SK-N-SH treated with all-trans-retinoic acid at 6 μM for 48 hours (cell line): ENCODE measurements at regions not wholly inside any gene's neighbourhood (a gene's known extent, or its start where the extent isn't known, plus 50 kb on each side); places are given as distances from the start of the nearest gene placed in this dataset.

Source experiments
- BACH2 ChIP-seq: fragments of 250-450 bp; sonication (Bioruptor Pico); IDR thresholded peaks from 2 replicates; pipeline ENCODE4 v1.9.0; 2021; ENCODE audit warnings: mild to moderate bottlenecking, borderline replicate concordance
- ESRRG ChIP-seq: fragments of 250-450 bp; sonication (Bioruptor Pico); IDR thresholded peaks from 2 replicates; pipeline ENCODE4 v1.6.1; 2021; ENCODE audit warnings: mild to moderate bottlenecking
- POU6F1 ChIP-seq: fragments of 250-450 bp; sonication (Bioruptor Pico); IDR thresholded peaks from 2 replicates; pipeline ENCODE4 v1.8.0; 2021; ENCODE audit warnings: low read depth, mild to moderate bottlenecking, moderate library complexity, borderline replicate concordance
- RARB ChIP-seq: fragments of 250-450 bp; sonication (Bioruptor Pico); IDR thresholded peaks from 2 replicates; pipeline ENCODE4 v1.8.0; 2021; ENCODE audit warnings: mild to moderate bottlenecking, moderate library complexity
- TOX ChIP-seq: fragments of 250-450 bp; sonication (Bioruptor Pico); IDR thresholded peaks from 2 replicates; pipeline ENCODE4 v1.8.0; 2021; ENCODE audit warnings: mild to moderate bottlenecking, moderate library complexity, borderline replicate concordance
- ZFP3 ChIP-seq: fragments of 250-450 bp; sonication (Bioruptor Pico); IDR thresholded peaks from 2 replicates; pipeline ENCODE4 v1.5.0; 2020; ENCODE audit warnings: mild to moderate bottlenecking, moderate library complexity
- ZFP30 ChIP-seq: fragments of 450-650 bp; formaldehyde crosslinking; IDR thresholded peaks from 2 replicates; pipeline ENCODE4 v1.5.0; 2022; ENCODE audit warnings: mild to moderate bottlenecking, moderate library complexity
- ZNF70 ChIP-seq: fragments of 450-650 bp; formaldehyde crosslinking; IDR thresholded peaks from 2 replicates; pipeline ENCODE4 v1.5.0; 2020; ENCODE audit warnings: mild to moderate bottlenecking, moderate library complexity
- TF ChIP-seq, protein P1 (sequence below): fragments of 250-450 bp; sonication (Bioruptor Pico); IDR thresholded peaks from 2 replicates; pipeline ENCODE4 v1.5.1; 2021; ENCODE audit warnings: mild to moderate bottlenecking, moderate library complexity
- TF ChIP-seq, protein P2 (sequence below): fragments of 250-450 bp; sonication (Bioruptor Pico); IDR thresholded peaks from 2 replicates; pipeline ENCODE4 v1.8.0; 2020; ENCODE audit warnings: mild to moderate bottlenecking, moderate library complexity, borderline replicate concordance
- TF ChIP-seq, protein P3 (sequence below): fragments of 250-450 bp; sonication (Bioruptor Pico); IDR thresholded peaks from 2 replicates; pipeline ENCODE4 v1.5.1; 2020; ENCODE audit warnings: low read depth, mild to moderate bottlenecking, moderate library complexity

GRCh38 chr1:63723602-63724001 lies 50.2 kb upstream of the ROR1 start:
- TF ChIP-seq ZFP3 (no peak), TOX (CRISPR knock-in tag) (no peak), POU6F1 (CRISPR knock-in tag) (no peak), BACH2 (CRISPR knock-in tag) (no peak), ZFP30 (CRISPR knock-in tag) (no peak), ESRRG (CRISPR knock-in tag) (no peak), ZNF70 (CRISPR knock-in tag) (no peak), RARB (no peak)
- TF ChIP-seq, protein P1, sequence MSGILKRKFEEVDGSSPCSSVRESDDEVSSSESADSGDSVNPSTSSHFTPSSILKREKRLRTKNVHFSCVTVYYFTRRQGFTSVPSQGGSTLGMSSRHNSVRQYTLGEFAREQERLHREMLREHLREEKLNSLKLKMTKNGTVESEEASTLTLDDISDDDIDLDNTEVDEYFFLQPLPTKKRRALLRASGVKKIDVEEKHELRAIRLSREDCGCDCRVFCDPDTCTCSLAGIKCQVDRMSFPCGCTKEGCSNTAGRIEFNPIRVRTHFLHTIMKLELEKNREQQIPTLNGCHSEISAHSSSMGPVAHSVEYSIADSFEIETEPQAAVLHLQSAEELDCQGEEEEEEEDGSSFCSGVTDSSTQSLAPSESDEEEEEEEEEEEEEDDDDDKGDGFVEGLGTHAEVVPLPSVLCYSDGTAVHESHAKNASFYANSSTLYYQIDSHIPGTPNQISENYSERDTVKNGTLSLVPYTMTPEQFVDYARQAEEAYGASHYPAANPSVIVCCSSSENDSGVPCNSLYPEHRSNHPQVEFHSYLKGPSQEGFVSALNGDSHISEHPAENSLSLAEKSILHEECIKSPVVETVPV (CRISPR knock-in tag), result no peak
- TF ChIP-seq, protein P2, sequence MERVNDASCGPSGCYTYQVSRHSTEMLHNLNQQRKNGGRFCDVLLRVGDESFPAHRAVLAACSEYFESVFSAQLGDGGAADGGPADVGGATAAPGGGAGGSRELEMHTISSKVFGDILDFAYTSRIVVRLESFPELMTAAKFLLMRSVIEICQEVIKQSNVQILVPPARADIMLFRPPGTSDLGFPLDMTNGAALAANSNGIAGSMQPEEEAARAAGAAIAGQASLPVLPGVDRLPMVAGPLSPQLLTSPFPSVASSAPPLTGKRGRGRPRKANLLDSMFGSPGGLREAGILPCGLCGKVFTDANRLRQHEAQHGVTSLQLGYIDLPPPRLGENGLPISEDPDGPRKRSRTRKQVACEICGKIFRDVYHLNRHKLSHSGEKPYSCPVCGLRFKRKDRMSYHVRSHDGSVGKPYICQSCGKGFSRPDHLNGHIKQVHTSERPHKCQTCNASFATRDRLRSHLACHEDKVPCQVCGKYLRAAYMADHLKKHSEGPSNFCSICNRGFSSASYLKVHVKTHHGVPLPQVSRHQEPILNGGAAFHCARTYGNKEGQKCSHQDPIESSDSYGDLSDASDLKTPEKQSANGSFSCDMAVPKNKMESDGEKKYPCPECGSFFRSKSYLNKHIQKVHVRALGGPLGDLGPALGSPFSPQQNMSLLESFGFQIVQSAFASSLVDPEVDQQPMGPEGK (CRISPR knock-in tag), result no peak
- TF ChIP-seq, protein P3, sequence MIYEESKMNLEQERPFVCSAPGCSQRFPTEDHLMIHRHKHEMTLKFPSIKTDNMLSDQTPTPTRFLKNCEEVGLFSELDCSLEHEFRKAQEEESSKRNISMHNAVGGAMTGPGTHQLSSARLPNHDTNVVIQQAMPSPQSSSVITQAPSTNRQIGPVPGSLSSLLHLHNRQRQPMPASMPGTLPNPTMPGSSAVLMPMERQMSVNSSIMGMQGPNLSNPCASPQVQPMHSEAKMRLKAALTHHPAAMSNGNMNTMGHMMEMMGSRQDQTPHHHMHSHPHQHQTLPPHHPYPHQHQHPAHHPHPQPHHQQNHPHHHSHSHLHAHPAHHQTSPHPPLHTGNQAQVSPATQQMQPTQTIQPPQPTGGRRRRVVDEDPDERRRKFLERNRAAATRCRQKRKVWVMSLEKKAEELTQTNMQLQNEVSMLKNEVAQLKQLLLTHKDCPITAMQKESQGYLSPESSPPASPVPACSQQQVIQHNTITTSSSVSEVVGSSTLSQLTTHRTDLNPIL, result no peak
